SU-DHL-6 (cell line): ENCODE measurements at regions not wholly inside any gene's neighbourhood (a gene's known extent, or its start where the extent isn't known, plus 50 kb on each side); places are given as distances from the start of the nearest gene placed in this dataset.

Source experiments
- EZH2phosphoT487 ChIP-seq: fragments of 200-600 bp; sonication (generic), shearing (Covaris generic); conservative IDR thresholded peaks from 2 replicates; pipeline ENCODE4 v1.6.1; 2018; ENCODE audit warnings: mild to moderate bottlenecking, antibody characterized with exemption, low read length, moderate library complexity, mixed read lengths
- TF ChIP-seq, protein P1 (sequence below): fragments of 200-600 bp; sonication (generic); IDR thresholded peaks from one replicate; pipeline ENCODE4 v1.5.1; 2017; ENCODE audit warnings: antibody characterized with exemption, mild to moderate bottlenecking, low read length, moderate library complexity; ENCODE audit not compliant: insufficient read depth, poor library complexity, severe bottlenecking

DNA sequence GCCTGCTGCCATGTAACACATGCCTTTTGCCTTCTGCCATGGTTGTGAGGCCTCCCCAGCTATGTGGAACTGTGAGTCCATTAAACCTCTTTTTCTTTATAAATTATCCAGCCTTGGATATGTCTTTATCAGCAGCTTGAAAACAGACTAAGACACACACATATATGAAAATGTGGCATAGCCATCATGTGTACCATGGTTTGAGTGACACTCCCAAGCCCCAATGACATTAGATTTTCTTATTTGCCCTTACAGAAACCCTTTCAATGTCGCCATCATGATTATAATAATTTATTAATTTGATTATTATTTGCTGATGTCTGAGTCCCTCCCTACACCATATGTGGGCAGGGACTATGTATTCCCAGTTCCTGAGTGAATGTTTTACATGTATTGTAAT is 63.5 kb upstream of the FGGY start:
- TF ChIP-seq, protein P1, sequence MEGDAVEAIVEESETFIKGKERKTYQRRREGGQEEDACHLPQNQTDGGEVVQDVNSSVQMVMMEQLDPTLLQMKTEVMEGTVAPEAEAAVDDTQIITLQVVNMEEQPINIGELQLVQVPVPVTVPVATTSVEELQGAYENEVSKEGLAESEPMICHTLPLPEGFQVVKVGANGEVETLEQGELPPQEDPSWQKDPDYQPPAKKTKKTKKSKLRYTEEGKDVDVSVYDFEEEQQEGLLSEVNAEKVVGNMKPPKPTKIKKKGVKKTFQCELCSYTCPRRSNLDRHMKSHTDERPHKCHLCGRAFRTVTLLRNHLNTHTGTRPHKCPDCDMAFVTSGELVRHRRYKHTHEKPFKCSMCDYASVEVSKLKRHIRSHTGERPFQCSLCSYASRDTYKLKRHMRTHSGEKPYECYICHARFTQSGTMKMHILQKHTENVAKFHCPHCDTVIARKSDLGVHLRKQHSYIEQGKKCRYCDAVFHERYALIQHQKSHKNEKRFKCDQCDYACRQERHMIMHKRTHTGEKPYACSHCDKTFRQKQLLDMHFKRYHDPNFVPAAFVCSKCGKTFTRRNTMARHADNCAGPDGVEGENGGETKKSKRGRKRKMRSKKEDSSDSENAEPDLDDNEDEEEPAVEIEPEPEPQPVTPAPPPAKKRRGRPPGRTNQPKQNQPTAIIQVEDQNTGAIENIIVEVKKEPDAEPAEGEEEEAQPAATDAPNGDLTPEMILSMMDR = no peak
- TF ChIP-seq EZH2phosphoT487 = no peak
